Left lung (tissue), 4 donors: ENCODE measurements at regions not wholly inside any gene's neighbourhood (a gene's known extent, or its start where the extent isn't known, plus 50 kb on each side); places are given as distances from the start of the nearest gene placed in this dataset.
A peak's percentile ranks its signal among the peaks of the same experiment; 100 is the strongest.

Source experiments
- ATAC-seq: fragments of 200-7000 bp; cut with Tn5 transposase; one replicate; pipeline ENCODE4 v1.9.1; 2020; ENCODE audit warnings: moderate library complexity
- DNase-seq, 4 donors: peaks; one replicate each; pipeline ENCODE4 v3.0.0-alpha.2; 2013 to 2020
- H3K27ac ChIP-seq, 2 donors: fragments of 200-600 bp; sonication (generic) in 1 of 2; one replicate each; pipeline versions ENCODE4 v1.5.0 to v1.8.0; 2020 to 2021
- H3K27me3 ChIP-seq, 2 donors: fragments of 200-600 bp; sonication (generic) in 1 of 2; one replicate each; pipeline versions ENCODE4 v1.5.0 to v1.8.0; 2020 to 2021
- H3K36me3 ChIP-seq, 2 donors: fragments of 200-600 bp; sonication (generic) in 1 of 2; one replicate each; pipeline versions ENCODE4 v1.5.0 to v1.8.0; 2020 to 2021
- H3K4me1 ChIP-seq, 2 donors: fragments of 200-600 bp; one replicate each; pipeline ENCODE4 v1.8.0; 2021
- H3K4me3 ChIP-seq, 2 donors: fragments of 200-600 bp; sonication (generic) in 1 of 2; one replicate each; pipeline versions ENCODE4 v1.5.0 to v1.8.0; 2020 to 2021; ENCODE audit warnings: mild to moderate bottlenecking in 1 of 2
- H3K9me3 ChIP-seq, 2 donors: fragments of 200-600 bp; sonication (generic) in 1 of 2; one replicate each; pipeline versions ENCODE4 v1.5.0 to v1.8.0; 2020 to 2021
- CTCF ChIP-seq, 2 donors: fragments of 200-600 bp; sonication (generic) in 1 of 2; IDR thresholded peaks; one replicate each; pipeline versions ENCODE4 v1.5.0 to v1.8.0; 2021; ENCODE audit warnings: antibody characterized with exemption in 2 of 2
- intact Hi-C, 2 donors: fragments of 100-400 bp; cut with DNase I; formaldehyde crosslinking; loops; one replicate each; pipeline versions ENCODE4 v1.11.2 to v1.14.2; 2022
- donor health status: DM: no; HTN: yes; CAD: no.
- donor health status: DM: no; HTN: no; CAD: no.

GRCh38 chr20:39643292-39643691 is 681.1 kb downstream of the DHX35 start:
- no peak overlapping the region for H3K4me3 ChIP-seq
- DNase-seq: no peak

GRCh38 chr20:39641423-39641822 is 679.3 kb downstream of the DHX35 start:
- no peaks in the 10 kb centered on the region for H3K9me3 ChIP-seq
- intact Hi-C loops: no loop called here
- H3K36me3 ChIP-seq: no peaks in the 10 kb centered on the region
- no peak overlapping the region for H3K4me3 ChIP-seq
- no peak for TF ChIP-seq CTCF (IDR thresholded peaks at IDR 0.05)
- ATAC-seq: no peak
- H3K4me1 ChIP-seq: no peaks in the 10 kb centered on the region
- H3K27me3 ChIP-seq: no peaks in the 10 kb centered on the region
- H3K27ac ChIP-seq: no peak overlapping the region
- DNase-seq: peak in 1 of 4 donors; percentile 7

More at GRCh38 chr20:39643292-39643691, 681.1 kb downstream of the DHX35 start:
- ATAC-seq: no peak
- Histone ChIP-seq H3K36me3 (no peaks in the 10 kb centered on the region), H3K4me1 (no peaks in the 10 kb centered on the region), H3K9me3 (no peaks in the 10 kb centered on the region), H3K27ac (no peak overlapping the region), H3K27me3 (no peaks in the 10 kb centered on the region)
- intact Hi-C loops: no loop called here
- TF ChIP-seq CTCF (IDR thresholded peaks at IDR 0.05): no peak

- Histone ChIP-seq H3K36me3 (no peaks in the 10 kb centered on the region), H3K27ac (no peak overlapping the region), H3K9me3 (no peaks in the 10 kb centered on the region), H3K27me3 (no peaks in the 10 kb centered on the region), H3K4me1 (no peaks in the 10 kb centered on the region), H3K4me3 (no peak overlapping the region)
- ATAC-seq (no peak), DNase-seq (no peak)
- TF ChIP-seq CTCF (IDR thresholded peaks at IDR 0.05): no peak
- intact Hi-C loops: no loop called here
Observed at GRCh38 chr20:39640147-39640546, 678.0 kb downstream of the DHX35 start.

- Histone ChIP-seq H3K27ac (no peak overlapping the region), H3K9me3 (no peaks in the 10 kb centered on the region), H3K4me3 (no peak overlapping the region), H3K36me3 (no peaks in the 10 kb centered on the region), H3K27me3 (no peaks in the 10 kb centered on the region), H3K4me1 (no peaks in the 10 kb centered on the region)
- no peak for ATAC-seq
- intact Hi-C loops: no loop called here
- no peak for TF ChIP-seq CTCF (IDR thresholded peaks at IDR 0.05)
- DNase-seq: peak in 2 of 4 donors; percentile 23 to 36
Observed at GRCh38 chr20:39638731-39639130, 676.6 kb downstream of the DHX35 start.

- Histone ChIP-seq H3K4me1 (no peaks in the 10 kb centered on the region), H3K36me3 (no peaks in the 10 kb centered on the region), H3K27me3 (no peaks in the 10 kb centered on the region), H3K9me3 (no peaks in the 10 kb centered on the region), H3K27ac (no peak overlapping the region), H3K4me3 (no peak overlapping the region)
- DNase-seq: no peak
- intact Hi-C loops: no loop called here
- ATAC-seq: no peak
- TF ChIP-seq CTCF (IDR thresholded peaks at IDR 0.05): no peak
Observed at GRCh38 chr20:39633689-39634088, 671.5 kb downstream of the DHX35 start.
